ENCODE measurements at regions not wholly inside any gene's neighbourhood (a gene's known extent, or its start where the extent isn't known, plus 50 kb on each side); places are given as distances from the start of the nearest gene placed in this dataset.

GRCh38 chr22:22110548-22111266 is 128.1 kb upstream of the TOP3B start:
- Histone ChIP-seq H3K4me3 (replicated peaks; ENCODE audit: insufficient read depth, low read length) (no peak overlapping the region), H3K27ac (replicated peaks) (no peak overlapping the region), H3K27me3 (ENCODE audit: insufficient read depth, poor library complexity, severe bottlenecking) (no peaks in the 10 kb centered on the region)
- peak; percentile 36 to 78 for DNase-seq (ENCODE audit: low read depth in 1 of 2, low spot score in 1 of 2)
- TF ChIP-seq CTCF (IDR thresholded peaks at IDR 0.05; ENCODE audit: insufficient read depth, low read length): peak; percentile 73
- no peak for TF ChIP-seq GABPA (IDR thresholded peaks at IDR 0.05; ENCODE audit: low read depth)
- 0 out of 2 replicates have a peak, but pooled peaks have one; percentile 24 for TF ChIP-seq SPI1 (IDR thresholded peaks at IDR 0.05; ENCODE audit: borderline replicate concordance, low read depth)

GRCh38 chr22:22109693-22110466 is 127.3 kb upstream of the TOP3B start:
- Histone ChIP-seq H3K27ac (replicated peaks) (no peak overlapping the region), H3K4me3 (replicated peaks; ENCODE audit: insufficient read depth, low read length) (no peak overlapping the region), H3K27me3 (ENCODE audit: insufficient read depth, poor library complexity, severe bottlenecking) (no peaks in the 10 kb centered on the region)
- TF ChIP-seq SPI1 (IDR thresholded peaks at IDR 0.05; ENCODE audit: borderline replicate concordance, low read depth) (no peak), GABPA (IDR thresholded peaks at IDR 0.05; ENCODE audit: low read depth) (no peak), REST (IDR thresholded peaks at IDR 0.05; ENCODE audit: insufficient replicate concordance, low read depth) (no peak), CTCF (IDR thresholded peaks at IDR 0.05; ENCODE audit: insufficient read depth, low read length) (no peak), POLR2AphosphoS5 (IDR thresholded peaks at IDR 0.05; ENCODE audit: low read depth) (no peak)
- DNase-seq (ENCODE audit: low read depth in 1 of 2, low spot score in 1 of 2): no peak

GRCh38 chr22:22106855-22107254 is 124.3 kb upstream of the TOP3B start:
- TF ChIP-seq SPI1 (IDR thresholded peaks at IDR 0.05; ENCODE audit: borderline replicate concordance, low read depth) (no peak), GABPA (IDR thresholded peaks at IDR 0.05; ENCODE audit: low read depth) (no peak), REST (IDR thresholded peaks at IDR 0.05; ENCODE audit: insufficient replicate concordance, low read depth) (no peak), CTCF (IDR thresholded peaks at IDR 0.05; ENCODE audit: insufficient read depth, low read length) (no peak), POLR2AphosphoS5 (IDR thresholded peaks at IDR 0.05; ENCODE audit: low read depth) (no peak)
- Histone ChIP-seq H3K27me3 (ENCODE audit: insufficient read depth, poor library complexity, severe bottlenecking) (no peaks in the 10 kb centered on the region), H3K27ac (replicated peaks) (0 out of 2 replicates have a peak overlapping the region, but pooled peaks have one; percentile 7), H3K4me3 (replicated peaks; ENCODE audit: insufficient read depth, low read length) (no peak overlapping the region)
- DNase-seq (ENCODE audit: low read depth in 1 of 2, low spot score in 1 of 2): no peak
